GM10266 (cell line): ENCODE measurements at regions not wholly inside any gene's neighbourhood (a gene's known extent, or its start where the extent isn't known, plus 50 kb on each side); places are given as distances from the start of the nearest gene placed in this dataset.

ENCODE experiments used
- DNase-seq: peaks from one replicate; pipeline ENCODE4 v3.0.0; 2012; ENCODE audit errors: extremely low spot score
- CTCF ChIP-seq: IDR thresholded peaks from 2 replicates; pipeline ENCODE4 v1.5.1; 2012; ENCODE audit warnings: mild to moderate bottlenecking, low read depth; ENCODE audit not compliant: control insufficient read depth, insufficient read depth; ENCODE audit errors: missing control alignments

GRCh38 chr4:111013846-111014245 lies 391.0 kb upstream of the PITX2 start:
- TF ChIP-seq CTCF = no peak
- DNase-seq = no peak

- TF ChIP-seq CTCF = no peak
- no peak for DNase-seq
These were observed 391.7 kb upstream of the PITX2 start for GRCh38 chr4:111014537-111014936.

GRCh38 chr4:111016416-111016815 lies 393.5 kb upstream of the PITX2 start:
- TF ChIP-seq CTCF = no peak
- DNase-seq = no peak

GRCh38 chr4:111018216-111018615 lies 395.3 kb upstream of the PITX2 start:
- no peak for TF ChIP-seq CTCF
- DNase-seq = no peak

- TF ChIP-seq CTCF = no peak
- no peak for DNase-seq
These were observed 397.6 kb upstream of the PITX2 start for GRCh38 chr4:111020476-111020875.

- no peak for TF ChIP-seq CTCF
- DNase-seq = no peak
These were observed 398.1 kb upstream of the PITX2 start for GRCh38 chr4:111020961-111021360.

GRCh38 chr4:111022758-111023157 lies 399.9 kb upstream of the PITX2 start:
- no peak for TF ChIP-seq CTCF
- no peak for DNase-seq

GRCh38 chr4:111027526-111027925 lies 404.6 kb upstream of the PITX2 start:
- no peak for DNase-seq
- TF ChIP-seq CTCF = no peak
